GM23338 (cell line): ENCODE measurements at regions not wholly inside any gene's neighbourhood (a gene's known extent, or its start where the extent isn't known, plus 50 kb on each side); places are given as distances from the start of the nearest gene placed in this dataset.
"Not testable (repeated sequence)": the region's sequence is repeated elsewhere in the genome, so short reads cannot be mapped to it uniquely, and the experiment has no call there.

Source experiments
- ATAC-seq: fragments of 200-7000 bp; cut with Tn5 transposase; 3 replicates; pipeline ENCODE4 v1.9.1; 2020
- DNase-seq: peaks from one replicate; pipeline ENCODE4 v3.0.0-alpha.2; 2015; ENCODE audit warnings: low spot score
- H2AFZ ChIP-seq: fragments of 200-600 bp; sonication (generic); 2 replicates; pipeline ENCODE4 v1.8.0; 2016; ENCODE audit warnings: antibody characterized with exemption, mild to moderate bottlenecking, moderate library complexity
- H3F3A ChIP-seq: fragments of 200-600 bp; sonication (generic); replicated peaks from 2 replicates; pipeline ENCODE4 v1.8.0; 2017; ENCODE audit warnings: antibody characterized with exemption, mixed run types, low read depth
- H3K27ac ChIP-seq: fragments of 200-600 bp; sonication (generic); 2 replicates; pipeline ENCODE4 v1.6.1; 2016; ENCODE audit warnings: low read depth
- H3K27me3 ChIP-seq: fragments of 200-600 bp; sonication (generic); 2 replicates; pipeline ENCODE4 v1.8.0; 2016; ENCODE audit warnings: mild to moderate bottlenecking, mixed run types, moderate library complexity; ENCODE audit not compliant: insufficient read depth
- H3K36me3 ChIP-seq: fragments of 200-600 bp; sonication (generic); 2 replicates; pipeline ENCODE4 v1.8.0; 2016; ENCODE audit warnings: mild to moderate bottlenecking; ENCODE audit not compliant: insufficient read depth
- H3K4me1 ChIP-seq: fragments of 200-600 bp; sonication (generic); 2 replicates; pipeline ENCODE4 v1.8.0; 2016; ENCODE audit warnings: mild to moderate bottlenecking, moderate library complexity; ENCODE audit not compliant: insufficient read depth
- H3K4me2 ChIP-seq: fragments of 200-600 bp; sonication (generic); 2 replicates; pipeline ENCODE4 v1.7.1; 2017; ENCODE audit warnings: mixed run types
- H3K4me3 ChIP-seq: fragments of 200-600 bp; sonication (generic); 2 replicates; pipeline ENCODE4 v1.6.1; 2016; ENCODE audit warnings: mixed run types
- H3K79me2 ChIP-seq: fragments of 200-600 bp; sonication (generic); replicated peaks from 2 replicates; pipeline ENCODE4 v1.8.0; 2017; ENCODE audit warnings: mild to moderate bottlenecking; ENCODE audit not compliant: insufficient read depth
- H3K9me2 ChIP-seq: fragments of 200-600 bp; sonication (generic); 2 replicates; pipeline ENCODE4 v1.8.0; 2017; ENCODE audit not compliant: insufficient read depth
- H4K20me1 ChIP-seq: fragments of 200-600 bp; sonication (generic); replicated peaks from 2 replicates; pipeline ENCODE4 v1.8.0; 2017; ENCODE audit warnings: mild to moderate bottlenecking; ENCODE audit not compliant: insufficient read depth
- H3K27ac Mint-ChIP-seq: 2 replicates; pipeline ENCODE4 v1.8.0; 2020; ENCODE audit warnings: inconsistent platforms, mild to moderate bottlenecking, moderate library complexity, mixed read lengths
- H3K27me3 Mint-ChIP-seq: 3 replicates; pipeline ENCODE4 v1.8.0; 2022; ENCODE audit warnings: low read depth, mild to moderate bottlenecking, moderate library complexity, mixed read lengths, inconsistent platforms; ENCODE audit not compliant: insufficient read depth, poor library complexity
- H3K36me3 Mint-ChIP-seq: 3 replicates; pipeline ENCODE4 v1.8.0; 2021; ENCODE audit warnings: low read depth, mild to moderate bottlenecking, inconsistent platforms, moderate library complexity, mixed read lengths
- H3K4me1 Mint-ChIP-seq: 3 replicates; pipeline ENCODE4 v1.8.0; 2020; ENCODE audit warnings: mild to moderate bottlenecking, inconsistent platforms, mixed read lengths
- H3K4me3 Mint-ChIP-seq: 3 replicates; pipeline ENCODE4 v1.8.0; 2021; ENCODE audit warnings: moderate library complexity, mild to moderate bottlenecking, inconsistent platforms, mixed read lengths
- H3K9me3 Mint-ChIP-seq: 3 replicates; pipeline ENCODE4 v1.8.0; 2020; ENCODE audit warnings: moderate library complexity, mild to moderate bottlenecking, inconsistent platforms, mixed read lengths
- EZH2 ChIP-seq: fragments of 200-600 bp; sonication (generic); IDR thresholded peaks from one replicate; pipeline ENCODE4 v1.8.0; 2017; ENCODE audit warnings: antibody characterized with exemption, mild to moderate bottlenecking, low read depth; ENCODE audit not compliant: unreplicated experiment
- POLR2AphosphoS5 ChIP-seq: IDR thresholded peaks from 2 replicates; pipeline ENCODE4 v1.6.1; 2016; ENCODE audit warnings: antibody characterized with exemption, low read depth
- TF ChIP-seq, protein P1 (sequence below): fragments of 250-450 bp; sonication (Bioruptor Pico); IDR thresholded peaks from 2 replicates; pipeline ENCODE4 v1.5.0; 2020; ENCODE audit warnings: mild to moderate bottlenecking, moderate library complexity

DNA sequence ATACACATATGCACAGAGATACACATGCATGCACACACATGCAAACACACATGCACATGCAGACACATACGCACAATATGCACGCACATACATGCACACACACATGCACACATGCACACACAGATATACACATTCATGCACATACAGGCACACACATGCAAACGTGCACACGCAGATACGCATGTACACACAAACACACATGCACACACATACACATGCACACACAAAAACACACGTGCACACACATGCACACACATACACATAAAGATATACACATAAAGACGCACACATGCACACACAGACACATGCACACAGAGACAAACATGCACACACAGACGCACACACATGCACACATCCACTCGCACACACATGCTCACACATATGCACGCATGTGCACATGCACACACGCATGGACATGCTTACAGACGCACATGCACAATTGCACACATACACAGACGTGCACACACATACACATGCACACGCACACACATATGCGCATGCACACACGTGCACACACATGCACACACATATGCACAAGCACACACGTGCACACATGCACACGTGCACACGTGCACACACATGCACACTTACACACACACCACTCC is 145.2 kb downstream of the ADRA2C start:
- Histone ChIP-seq H3K27ac (no peak overlapping the region), H2AFZ (no peak overlapping the region), H3K4me3 (no peak overlapping the region), H3K4me2 (no peak overlapping the region), H3K27me3 (no peaks in the 10 kb centered on the region), H3F3A (peaks cover 8% of the 10 kb centered on the region), H3K4me1 (no peaks in the 10 kb centered on the region), H3K79me2 (no peaks in the 10 kb centered on the region), H3K9me2 (no peaks in the 10 kb centered on the region; the same call in 1 of the 2 replicates), H3K36me3 (no peaks in the 10 kb centered on the region), H4K20me1 (no peaks in the 10 kb centered on the region)
- H3K9me3 Mint-ChIP-seq: peaks cover 8% of the 10 kb centered on the region; the same call in 1 of the 3 replicates
- H3K4me3 Mint-ChIP-seq: no peak overlapping the region
- no peak for DNase-seq
- no peaks in the 10 kb centered on the region for H3K36me3 Mint-ChIP-seq
- no peak for ATAC-seq
- no peaks in the 10 kb centered on the region; the same call in 2 of the 3 replicates for H3K4me1 Mint-ChIP-seq
- TF ChIP-seq, protein P1, sequence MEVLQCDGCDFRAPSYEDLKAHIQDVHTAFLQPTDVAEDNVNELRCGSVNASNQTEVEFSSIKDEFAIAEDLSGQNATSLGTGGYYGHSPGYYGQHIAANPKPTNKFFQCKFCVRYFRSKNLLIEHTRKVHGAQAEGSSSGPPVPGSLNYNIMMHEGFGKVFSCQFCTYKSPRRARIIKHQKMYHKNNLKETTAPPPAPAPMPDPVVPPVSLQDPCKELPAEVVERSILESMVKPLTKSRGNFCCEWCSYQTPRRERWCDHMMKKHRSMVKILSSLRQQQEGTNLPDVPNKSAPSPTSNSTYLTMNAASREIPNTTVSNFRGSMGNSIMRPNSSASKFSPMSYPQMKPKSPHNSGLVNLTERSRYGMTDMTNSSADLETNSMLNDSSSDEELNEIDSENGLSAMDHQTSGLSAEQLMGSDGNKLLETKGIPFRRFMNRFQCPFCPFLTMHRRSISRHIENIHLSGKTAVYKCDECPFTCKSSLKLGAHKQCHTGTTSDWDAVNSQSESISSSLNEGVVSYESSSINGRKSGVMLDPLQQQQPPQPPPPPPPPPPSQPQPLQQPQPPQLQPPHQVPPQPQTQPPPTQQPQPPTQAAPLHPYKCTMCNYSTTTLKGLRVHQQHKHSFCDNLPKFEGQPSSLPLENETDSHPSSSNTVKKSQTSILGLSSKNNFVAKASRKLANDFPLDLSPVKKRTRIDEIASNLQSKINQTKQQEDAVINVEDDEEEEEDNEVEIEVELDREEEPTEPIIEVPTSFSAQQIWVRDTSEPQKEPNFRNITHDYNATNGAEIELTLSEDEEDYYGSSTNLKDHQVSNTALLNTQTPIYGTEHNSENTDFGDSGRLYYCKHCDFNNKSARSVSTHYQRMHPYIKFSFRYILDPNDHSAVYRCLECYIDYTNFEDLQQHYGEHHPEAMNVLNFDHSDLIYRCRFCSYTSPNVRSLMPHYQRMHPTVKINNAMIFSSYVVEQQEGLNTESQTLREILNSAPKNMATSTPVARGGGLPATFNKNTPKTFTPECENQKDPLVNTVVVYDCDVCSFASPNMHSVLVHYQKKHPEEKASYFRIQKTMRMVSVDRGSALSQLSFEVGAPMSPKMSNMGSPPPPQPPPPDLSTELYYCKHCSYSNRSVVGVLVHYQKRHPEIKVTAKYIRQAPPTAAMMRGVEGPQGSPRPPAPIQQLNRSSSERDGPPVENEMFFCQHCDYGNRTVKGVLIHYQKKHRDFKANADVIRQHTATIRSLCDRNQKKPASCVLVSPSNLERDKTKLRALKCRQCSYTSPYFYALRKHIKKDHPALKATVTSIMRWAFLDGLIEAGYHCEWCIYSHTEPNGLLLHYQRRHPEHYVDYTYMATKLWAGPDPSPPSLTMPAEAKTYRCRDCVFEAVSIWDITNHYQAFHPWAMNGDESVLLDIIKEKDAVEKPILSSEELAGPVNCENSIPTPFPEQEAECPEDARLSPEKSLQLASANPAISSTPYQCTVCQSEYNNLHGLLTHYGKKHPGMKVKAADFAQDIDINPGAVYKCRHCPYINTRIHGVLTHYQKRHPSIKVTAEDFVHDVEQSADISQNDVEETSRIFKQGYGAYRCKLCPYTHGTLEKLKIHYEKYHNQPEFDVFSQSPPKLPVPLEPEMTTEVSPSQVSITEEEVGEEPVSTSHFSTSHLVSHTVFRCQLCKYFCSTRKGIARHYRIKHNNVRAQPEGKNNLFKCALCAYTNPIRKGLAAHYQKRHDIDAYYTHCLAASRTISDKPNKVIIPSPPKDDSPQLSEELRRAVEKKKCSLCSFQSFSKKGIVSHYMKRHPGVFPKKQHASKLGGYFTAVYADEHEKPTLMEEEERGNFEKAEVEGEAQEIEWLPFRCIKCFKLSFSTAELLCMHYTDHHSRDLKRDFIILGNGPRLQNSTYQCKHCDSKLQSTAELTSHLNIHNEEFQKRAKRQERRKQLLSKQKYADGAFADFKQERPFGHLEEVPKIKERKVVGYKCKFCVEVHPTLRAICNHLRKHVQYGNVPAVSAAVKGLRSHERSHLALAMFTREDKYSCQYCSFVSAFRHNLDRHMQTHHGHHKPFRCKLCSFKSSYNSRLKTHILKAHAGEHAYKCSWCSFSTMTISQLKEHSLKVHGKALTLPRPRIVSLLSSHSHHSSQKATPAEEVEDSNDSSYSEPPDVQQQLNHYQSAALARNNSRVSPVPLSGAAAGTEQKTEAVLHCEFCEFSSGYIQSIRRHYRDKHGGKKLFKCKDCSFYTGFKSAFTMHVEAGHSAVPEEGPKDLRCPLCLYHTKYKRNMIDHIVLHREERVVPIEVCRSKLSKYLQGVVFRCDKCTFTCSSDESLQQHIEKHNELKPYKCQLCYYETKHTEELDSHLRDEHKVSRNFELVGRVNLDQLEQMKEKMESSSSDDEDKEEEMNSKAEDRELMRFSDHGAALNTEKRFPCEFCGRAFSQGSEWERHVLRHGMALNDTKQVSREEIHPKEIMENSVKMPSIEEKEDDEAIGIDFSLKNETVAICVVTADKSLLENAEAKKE (CRISPR knock-in tag): no peak
- no peak for TF ChIP-seq EZH2
- no peak for TF ChIP-seq POLR2AphosphoS5
- H3K27me3 Mint-ChIP-seq: peaks cover 19% of the 10 kb centered on the region
- no peak overlapping the region for H3K27ac Mint-ChIP-seq

DNA sequence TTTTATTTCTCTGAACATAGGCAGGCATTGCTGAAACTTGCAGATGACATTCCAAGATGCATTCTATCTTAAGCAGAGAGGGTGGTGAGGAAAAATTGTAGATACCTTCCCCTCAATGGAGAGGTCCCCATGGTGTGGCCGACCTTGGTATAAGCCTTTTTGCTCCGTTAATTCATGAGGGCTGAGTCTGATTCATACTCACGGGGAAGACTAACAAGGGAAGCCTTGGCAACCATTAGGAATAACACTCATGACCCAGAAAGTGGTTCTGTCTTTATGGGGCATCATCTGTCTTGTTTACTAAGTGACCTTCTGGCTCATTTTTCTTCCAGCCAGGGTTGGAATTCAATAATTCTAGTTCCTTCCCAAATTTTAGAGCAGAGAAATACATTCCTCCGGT is 148.3 kb downstream of the ADRA2C start:
- H3K9me3 Mint-ChIP-seq, H3K36me3 ChIP-seq, ATAC-seq, H3K27me3 ChIP-seq, H3K4me3 ChIP-seq, H3K27ac ChIP-seq, H3K9me2 ChIP-seq, H3K4me2 ChIP-seq, H3K36me3 Mint-ChIP-seq, H2AFZ ChIP-seq, H4K20me1 ChIP-seq, H3K4me1 Mint-ChIP-seq, H3K27me3 Mint-ChIP-seq, H3K4me3 Mint-ChIP-seq, H3K27ac Mint-ChIP-seq, H3F3A ChIP-seq, DNase-seq, H3K4me1 ChIP-seq, H3K79me2 ChIP-seq: not testable (repeated sequence)

DNA sequence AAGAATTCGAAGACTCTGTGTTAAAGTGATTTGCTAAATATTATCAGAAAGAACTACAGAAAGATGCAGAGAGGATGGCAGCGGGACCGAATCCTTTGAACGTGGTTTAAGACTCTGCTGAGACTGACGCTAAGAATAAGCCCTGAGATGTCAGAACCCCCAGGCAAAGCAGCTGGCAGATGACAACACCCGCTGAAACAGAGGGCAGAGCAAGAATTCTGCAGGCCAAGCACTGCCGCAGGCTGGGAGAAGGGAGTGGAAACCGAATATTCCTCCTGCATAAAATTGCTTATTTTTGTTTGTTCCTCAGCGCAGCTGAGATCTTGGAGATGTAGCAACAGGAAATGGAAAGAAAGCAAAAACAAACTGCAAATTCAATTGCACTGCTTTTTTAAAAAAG is 153.3 kb downstream of the ADRA2C start:
- H4K20me1 ChIP-seq, H3K9me3 Mint-ChIP-seq, H2AFZ ChIP-seq, H3K4me3 Mint-ChIP-seq, H3K4me2 ChIP-seq, H3K4me3 ChIP-seq, H3K36me3 ChIP-seq, H3K27ac Mint-ChIP-seq, H3K36me3 Mint-ChIP-seq, H3K27ac ChIP-seq, H3K27me3 Mint-ChIP-seq, DNase-seq, H3K4me1 ChIP-seq, H3K27me3 ChIP-seq, H3K79me2 ChIP-seq, H3K9me2 ChIP-seq, H3F3A ChIP-seq, ATAC-seq: not testable (repeated sequence)
- H3K4me1 Mint-ChIP-seq: peaks cover 26% of the 10 kb centered on the region

DNA sequence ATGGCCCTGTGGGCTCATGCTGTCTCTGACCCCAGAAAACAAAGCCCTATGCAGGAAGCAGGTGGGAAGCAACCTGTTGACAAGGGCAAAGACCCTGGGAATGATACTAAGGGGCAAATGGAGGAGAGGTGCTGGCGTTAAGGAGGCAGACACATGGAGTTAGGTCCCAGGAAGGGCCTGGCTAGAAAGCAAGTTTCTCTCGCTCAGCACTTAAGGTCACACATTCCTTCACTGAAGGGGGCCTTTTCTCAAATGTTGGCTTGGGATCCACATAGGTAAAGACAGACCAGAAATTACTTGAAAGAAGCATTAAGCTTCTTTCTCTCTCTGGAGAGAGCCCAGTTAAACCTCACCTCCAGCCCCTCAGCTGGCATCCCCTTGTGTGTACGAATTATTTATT is 155.7 kb downstream of the ADRA2C start:
- H4K20me1 ChIP-seq, H3K4me1 ChIP-seq, H3K79me2 ChIP-seq, H2AFZ ChIP-seq, H3K9me3 Mint-ChIP-seq, H3K4me3 ChIP-seq, H3K27me3 ChIP-seq, H3K4me3 Mint-ChIP-seq, H3K27ac ChIP-seq, H3K4me2 ChIP-seq, H3F3A ChIP-seq, H3K9me2 ChIP-seq, H3K36me3 Mint-ChIP-seq, H3K36me3 ChIP-seq, H3K27me3 Mint-ChIP-seq: not testable (repeated sequence)
- DNase-seq (peak; percentile 24), ATAC-seq (peak; percentile 65)
- peaks cover 31% of the 10 kb centered on the region for H3K4me1 Mint-ChIP-seq
- H3K27ac Mint-ChIP-seq: 0 out of 2 replicates have a peak overlapping the region, but pooled peaks have one; percentile 36
